Tibial artery (tissue), 4 donors: ENCODE measurements at regions not wholly inside any gene's neighbourhood (a gene's known extent, or its start where the extent isn't known, plus 50 kb on each side); places are given as distances from the start of the nearest gene placed in this dataset.

Source experiments
- DNase-seq, 2 donors: peaks; one replicate each; pipeline ENCODE4 v3.0.0-alpha.2; 2019
- H3K27ac ChIP-seq, 2 donors: fragments of 200-600 bp; sonication (generic) in 1 of 2; 1 replicate in 1 of 2; 2 replicates in 1 of 2; pipeline ENCODE4 v1.5.1; 2018 to 2019; ENCODE audit warnings: mild to moderate bottlenecking in 1 of 2
- H3K27me3 ChIP-seq, 2 donors: fragments of 200-600 bp; sonication (generic) in 1 of 2; one replicate each; pipeline versions ENCODE4 v1.5.1 to v1.6.0; 2016 to 2019
- H3K36me3 ChIP-seq, 3 donors: fragments of 200-600 bp; sonication (generic) in 2 of 3; one replicate each; pipeline ENCODE4 v1.5.1; 2016 to 2019; ENCODE audit warnings: mild to moderate bottlenecking in 2 of 3
- H3K4me1 ChIP-seq, 4 donors: fragments of 200-600 bp; sonication (generic) in 2 of 4; 1 replicate in 3 of 4; 2 replicates in 1 of 4; pipeline ENCODE4 v1.5.1; 2016 to 2019
- H3K4me3 ChIP-seq, 2 donors: fragments of 200-600 bp; sonication (generic) in 1 of 2; 1 replicate in 1 of 2; 2 replicates in 1 of 2; pipeline ENCODE4 v1.5.1; 2018 to 2019; ENCODE audit warnings: mild to moderate bottlenecking in 2 of 2
- H3K9me3 ChIP-seq, 3 donors: fragments of 200-600 bp; sonication (generic) in 1 of 3; one replicate each; pipeline ENCODE4 v1.5.1; 2016 to 2019
- CTCF ChIP-seq, 2 experiments: fragments of 200-600 bp in 1 of 2; fragments of 450-650 bp in 1 of 2; IDR thresholded peaks; one replicate each; pipeline ENCODE4 v1.5.1; 2017 to 2019; ENCODE audit warnings: antibody characterized with exemption in 2 of 2, mild to moderate bottlenecking in 1 of 2, moderate library complexity in 1 of 2
- intact Hi-C: fragments of 100-400 bp; cut with DNase I; formaldehyde crosslinking; loops from one replicate; pipeline ENCODE4 v1.15.0; 2023; ENCODE audit warnings: low total_unique reads

GRCh38 chr10:128907155-128907941 lies 559.7 kb upstream of the MGMT start:
- Histone ChIP-seq H3K27me3 (peaks cover 0 to 2% of the 10 kb centered on the region in 2 donors), H3K9me3 (no peaks in the 10 kb centered on the region), H3K4me3 (no peak overlapping the region), H3K27ac (no peak overlapping the region), H3K4me1 (no peaks in the 10 kb centered on the region), H3K36me3 (no peaks in the 10 kb centered on the region)
- intact Hi-C loops, result no loop called here
- DNase-seq, result no peak
- no peak for TF ChIP-seq CTCF (IDR thresholded peaks at IDR 0.05)

GRCh38 chr10:128908099-128908498 lies 558.9 kb upstream of the MGMT start:
- Histone ChIP-seq H3K27me3 (peaks cover 0 to 2% of the 10 kb centered on the region in 2 donors), H3K4me1 (no peaks in the 10 kb centered on the region), H3K27ac (no peak overlapping the region), H3K4me3 (no peak overlapping the region), H3K36me3 (no peaks in the 10 kb centered on the region), H3K9me3 (no peaks in the 10 kb centered on the region)
- no peak for DNase-seq
- TF ChIP-seq CTCF (IDR thresholded peaks at IDR 0.05), result no peak
- intact Hi-C loops, result no loop called here

GRCh38 chr10:128908499-128908898 lies 558.5 kb upstream of the MGMT start:
- no peak overlapping the region for H3K27ac ChIP-seq
- TF ChIP-seq CTCF (IDR thresholded peaks at IDR 0.05), result no peak
- no peak for DNase-seq

GRCh38 chr10:128912568-128913311 lies 554.3 kb upstream of the MGMT start:
- H3K36me3 ChIP-seq, result no peaks in the 10 kb centered on the region
- no peak for TF ChIP-seq CTCF (IDR thresholded peaks at IDR 0.05)
- no peak overlapping the region for H3K4me3 ChIP-seq
- no peaks in the 10 kb centered on the region for H3K4me1 ChIP-seq
- no peak for DNase-seq
- peaks cover 0 to 9% of the 10 kb centered on the region in 2 donors for H3K27me3 ChIP-seq
- H3K27ac ChIP-seq, result no peak overlapping the region
- H3K9me3 ChIP-seq, result no peaks in the 10 kb centered on the region
- intact Hi-C loops, result no loop called here

More at GRCh38 chr10:128908499-128908898, 558.5 kb upstream of the MGMT start:
- intact Hi-C loops, result no loop called here
- Histone ChIP-seq H3K27me3 (peaks cover 0 to 2% of the 10 kb centered on the region in 2 donors), H3K4me1 (no peaks in the 10 kb centered on the region), H3K9me3 (no peaks in the 10 kb centered on the region), H3K36me3 (no peaks in the 10 kb centered on the region), H3K4me3 (no peak overlapping the region)

GRCh38 chr10:128914681-128915080 lies 552.4 kb upstream of the MGMT start:
- no peak for TF ChIP-seq CTCF (IDR thresholded peaks at IDR 0.05)
- DNase-seq, result no peak
- peaks cover 0 to 9% of the 10 kb centered on the region in 2 donors for H3K27me3 ChIP-seq
- H3K9me3 ChIP-seq, result no peaks in the 10 kb centered on the region
- H3K4me3 ChIP-seq, result no peak overlapping the region
- intact Hi-C loops, result no loop called here
- no peaks in the 10 kb centered on the region for H3K4me1 ChIP-seq
- no peaks in the 10 kb centered on the region for H3K36me3 ChIP-seq
- no peak overlapping the region for H3K27ac ChIP-seq
